ENCODE measurements at regions not wholly inside any gene's neighbourhood (a gene's known extent, or its start where the extent isn't known, plus 50 kb on each side); places are given as distances from the start of the nearest gene placed in this dataset.

GRCh38 chr4:62683799-62684566 lies 1483.9 kb downstream of the ADGRL3 start:
- no peaks in the 10 kb centered on the region for H3K27me3 Mint-ChIP-seq (ENCODE audit: insufficient read depth, low read depth, poor library complexity)
- H3K4me3 Mint-ChIP-seq: no peak overlapping the region
- TF ChIP-seq JUNB (IDR thresholded peaks at IDR 0.05; ENCODE audit: unreplicated experiment): no peak
- TF ChIP-seq, protein P1, sequence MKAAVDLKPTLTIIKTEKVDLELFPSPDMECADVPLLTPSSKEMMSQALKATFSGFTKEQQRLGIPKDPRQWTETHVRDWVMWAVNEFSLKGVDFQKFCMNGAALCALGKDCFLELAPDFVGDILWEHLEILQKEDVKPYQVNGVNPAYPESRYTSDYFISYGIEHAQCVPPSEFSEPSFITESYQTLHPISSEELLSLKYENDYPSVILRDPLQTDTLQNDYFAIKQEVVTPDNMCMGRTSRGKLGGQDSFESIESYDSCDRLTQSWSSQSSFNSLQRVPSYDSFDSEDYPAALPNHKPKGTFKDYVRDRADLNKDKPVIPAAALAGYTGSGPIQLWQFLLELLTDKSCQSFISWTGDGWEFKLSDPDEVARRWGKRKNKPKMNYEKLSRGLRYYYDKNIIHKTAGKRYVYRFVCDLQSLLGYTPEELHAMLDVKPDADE (IDR thresholded peaks at IDR 0.05): no peak
- TF ChIP-seq ZNF114 (CRISPR knock-in tag; IDR thresholded peaks at IDR 0.05): no peak
- TF ChIP-seq STAT1 (IDR thresholded peaks at IDR 0.05; ENCODE audit: unreplicated experiment): no peak
- no peak for TF ChIP-seq CTCF (conservative IDR thresholded peaks at IDR 0.05; ENCODE audit: low read depth in 2 of 2)
- TF ChIP-seq REST (IDR thresholded peaks at IDR 0.05; ENCODE audit: unreplicated experiment): no peak
- TF ChIP-seq NANOG (IDR thresholded peaks at IDR 0.05; ENCODE audit: borderline replicate concordance): no peak
- TF ChIP-seq CREB1 (CRISPR knock-in tag; IDR thresholded peaks at IDR 0.05; ENCODE audit: low read depth): no peak
- TF ChIP-seq, protein P2, sequence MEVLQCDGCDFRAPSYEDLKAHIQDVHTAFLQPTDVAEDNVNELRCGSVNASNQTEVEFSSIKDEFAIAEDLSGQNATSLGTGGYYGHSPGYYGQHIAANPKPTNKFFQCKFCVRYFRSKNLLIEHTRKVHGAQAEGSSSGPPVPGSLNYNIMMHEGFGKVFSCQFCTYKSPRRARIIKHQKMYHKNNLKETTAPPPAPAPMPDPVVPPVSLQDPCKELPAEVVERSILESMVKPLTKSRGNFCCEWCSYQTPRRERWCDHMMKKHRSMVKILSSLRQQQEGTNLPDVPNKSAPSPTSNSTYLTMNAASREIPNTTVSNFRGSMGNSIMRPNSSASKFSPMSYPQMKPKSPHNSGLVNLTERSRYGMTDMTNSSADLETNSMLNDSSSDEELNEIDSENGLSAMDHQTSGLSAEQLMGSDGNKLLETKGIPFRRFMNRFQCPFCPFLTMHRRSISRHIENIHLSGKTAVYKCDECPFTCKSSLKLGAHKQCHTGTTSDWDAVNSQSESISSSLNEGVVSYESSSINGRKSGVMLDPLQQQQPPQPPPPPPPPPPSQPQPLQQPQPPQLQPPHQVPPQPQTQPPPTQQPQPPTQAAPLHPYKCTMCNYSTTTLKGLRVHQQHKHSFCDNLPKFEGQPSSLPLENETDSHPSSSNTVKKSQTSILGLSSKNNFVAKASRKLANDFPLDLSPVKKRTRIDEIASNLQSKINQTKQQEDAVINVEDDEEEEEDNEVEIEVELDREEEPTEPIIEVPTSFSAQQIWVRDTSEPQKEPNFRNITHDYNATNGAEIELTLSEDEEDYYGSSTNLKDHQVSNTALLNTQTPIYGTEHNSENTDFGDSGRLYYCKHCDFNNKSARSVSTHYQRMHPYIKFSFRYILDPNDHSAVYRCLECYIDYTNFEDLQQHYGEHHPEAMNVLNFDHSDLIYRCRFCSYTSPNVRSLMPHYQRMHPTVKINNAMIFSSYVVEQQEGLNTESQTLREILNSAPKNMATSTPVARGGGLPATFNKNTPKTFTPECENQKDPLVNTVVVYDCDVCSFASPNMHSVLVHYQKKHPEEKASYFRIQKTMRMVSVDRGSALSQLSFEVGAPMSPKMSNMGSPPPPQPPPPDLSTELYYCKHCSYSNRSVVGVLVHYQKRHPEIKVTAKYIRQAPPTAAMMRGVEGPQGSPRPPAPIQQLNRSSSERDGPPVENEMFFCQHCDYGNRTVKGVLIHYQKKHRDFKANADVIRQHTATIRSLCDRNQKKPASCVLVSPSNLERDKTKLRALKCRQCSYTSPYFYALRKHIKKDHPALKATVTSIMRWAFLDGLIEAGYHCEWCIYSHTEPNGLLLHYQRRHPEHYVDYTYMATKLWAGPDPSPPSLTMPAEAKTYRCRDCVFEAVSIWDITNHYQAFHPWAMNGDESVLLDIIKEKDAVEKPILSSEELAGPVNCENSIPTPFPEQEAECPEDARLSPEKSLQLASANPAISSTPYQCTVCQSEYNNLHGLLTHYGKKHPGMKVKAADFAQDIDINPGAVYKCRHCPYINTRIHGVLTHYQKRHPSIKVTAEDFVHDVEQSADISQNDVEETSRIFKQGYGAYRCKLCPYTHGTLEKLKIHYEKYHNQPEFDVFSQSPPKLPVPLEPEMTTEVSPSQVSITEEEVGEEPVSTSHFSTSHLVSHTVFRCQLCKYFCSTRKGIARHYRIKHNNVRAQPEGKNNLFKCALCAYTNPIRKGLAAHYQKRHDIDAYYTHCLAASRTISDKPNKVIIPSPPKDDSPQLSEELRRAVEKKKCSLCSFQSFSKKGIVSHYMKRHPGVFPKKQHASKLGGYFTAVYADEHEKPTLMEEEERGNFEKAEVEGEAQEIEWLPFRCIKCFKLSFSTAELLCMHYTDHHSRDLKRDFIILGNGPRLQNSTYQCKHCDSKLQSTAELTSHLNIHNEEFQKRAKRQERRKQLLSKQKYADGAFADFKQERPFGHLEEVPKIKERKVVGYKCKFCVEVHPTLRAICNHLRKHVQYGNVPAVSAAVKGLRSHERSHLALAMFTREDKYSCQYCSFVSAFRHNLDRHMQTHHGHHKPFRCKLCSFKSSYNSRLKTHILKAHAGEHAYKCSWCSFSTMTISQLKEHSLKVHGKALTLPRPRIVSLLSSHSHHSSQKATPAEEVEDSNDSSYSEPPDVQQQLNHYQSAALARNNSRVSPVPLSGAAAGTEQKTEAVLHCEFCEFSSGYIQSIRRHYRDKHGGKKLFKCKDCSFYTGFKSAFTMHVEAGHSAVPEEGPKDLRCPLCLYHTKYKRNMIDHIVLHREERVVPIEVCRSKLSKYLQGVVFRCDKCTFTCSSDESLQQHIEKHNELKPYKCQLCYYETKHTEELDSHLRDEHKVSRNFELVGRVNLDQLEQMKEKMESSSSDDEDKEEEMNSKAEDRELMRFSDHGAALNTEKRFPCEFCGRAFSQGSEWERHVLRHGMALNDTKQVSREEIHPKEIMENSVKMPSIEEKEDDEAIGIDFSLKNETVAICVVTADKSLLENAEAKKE (CRISPR knock-in tag; IDR thresholded peaks at IDR 0.05): no peak
- TF ChIP-seq ZNF331 (CRISPR knock-in tag; IDR thresholded peaks at IDR 0.05; ENCODE audit: low read depth): no peak

More at GRCh38 chr4:62683799-62684566, 1483.9 kb downstream of the ADGRL3 start:
- DNase-seq (ENCODE audit: low spot score) (no peak), ATAC-seq (no peak)
- Histone ChIP-seq H3K4me2 (no peak overlapping the region), H4K20me1 (replicated peaks; ENCODE audit: insufficient read depth) (no peaks in the 10 kb centered on the region), H3K9me2 (ENCODE audit: insufficient read depth) (peaks cover 7% of the 10 kb centered on the region; the same call in 1 of the 2 replicates), H3K4me1 (ENCODE audit: insufficient read depth) (no peaks in the 10 kb centered on the region), H3K27ac (ENCODE audit: low read depth) (no peak overlapping the region), H2AFZ (no peak overlapping the region), H3K4me3 (no peak overlapping the region), H3K79me2 (replicated peaks; ENCODE audit: insufficient read depth) (no peaks in the 10 kb centered on the region), H3K36me3 (ENCODE audit: insufficient read depth) (no peaks in the 10 kb centered on the region), H3F3A (replicated peaks; ENCODE audit: low read depth) (no peaks in the 10 kb centered on the region), H3K27me3 (ENCODE audit: insufficient read depth) (no peaks in the 10 kb centered on the region)
- H3K36me3 Mint-ChIP-seq (ENCODE audit: low read depth): no peaks in the 10 kb centered on the region
- no peak overlapping the region for H3K27ac Mint-ChIP-seq
- peaks cover 3% of the 10 kb centered on the region; the same call in 1 of the 3 replicates for H3K4me1 Mint-ChIP-seq
- H3K9me3 Mint-ChIP-seq: no peaks in the 10 kb centered on the region
